GM23338 (cell line): ENCODE measurements at regions not wholly inside any gene's neighbourhood (a gene's known extent, or its start where the extent isn't known, plus 50 kb on each side); places are given as distances from the start of the nearest gene placed in this dataset.

Source experiments
- CTCF ChIP-seq, 2 experiments: fragments of 200-600 bp in 1 of 2; sonication (generic) in 1 of 2; conservative IDR thresholded peaks; 2 replicates each; pipeline versions ENCODE4 v1.5.1 to v1.6.1; 2016 to 2017; ENCODE audit warnings: antibody characterized with exemption in 2 of 2, low read depth in 2 of 2, mild to moderate bottlenecking in 2 of 2, moderate library complexity in 1 of 2
- ETS1 ChIP-seq: IDR thresholded peaks from 2 replicates; pipeline ENCODE4 v1.6.1; 2016; ENCODE audit warnings: antibody characterized with exemption
- EZH2 ChIP-seq: fragments of 200-600 bp; sonication (generic); IDR thresholded peaks from one replicate; pipeline ENCODE4 v1.8.0; 2017; ENCODE audit warnings: antibody characterized with exemption, mild to moderate bottlenecking, low read depth; ENCODE audit not compliant: unreplicated experiment
- EZH2phosphoT487 ChIP-seq: fragments of 200-600 bp; sonication (generic); IDR thresholded peaks from one replicate; pipeline ENCODE4 v1.8.1; 2018; ENCODE audit warnings: antibody characterized with exemption; ENCODE audit not compliant: unreplicated experiment
- REST ChIP-seq: IDR thresholded peaks from one replicate; pipeline ENCODE4 v1.6.1; 2018; ENCODE audit warnings: antibody characterized with exemption; ENCODE audit not compliant: unreplicated experiment
- ZNF331 ChIP-seq: fragments of 250-450 bp; sonication (Bioruptor Pico); IDR thresholded peaks from 2 replicates; pipeline ENCODE4 v1.5.0; 2020; ENCODE audit warnings: low read depth, mild to moderate bottlenecking, moderate library complexity
- ZNF462 ChIP-seq: fragments of 250-450 bp; sonication (Bioruptor Pico); IDR thresholded peaks from 2 replicates; pipeline ENCODE4 v1.5.0; 2020; ENCODE audit warnings: mild to moderate bottlenecking, moderate library complexity

GRCh38 chr5:89036166-89036565, 153.2 kb upstream of the MEF2C start (continued):
- TF ChIP-seq ZNF462 (CRISPR knock-in tag), result no peak
- no peak for TF ChIP-seq ETS1
- TF ChIP-seq ZNF331 (CRISPR knock-in tag), result no peak
- no peak for TF ChIP-seq CTCF (conservative IDR thresholded peaks at IDR 0.05; ENCODE audit: low read depth in 2 of 2)
- TF ChIP-seq REST, result no peak
- no peak for TF ChIP-seq EZH2phosphoT487
- TF ChIP-seq EZH2, result no peak
